Calu3 (cell line): ENCODE measurements at regions not wholly inside any gene's neighbourhood (a gene's known extent, or its start where the extent isn't known, plus 50 kb on each side); places are given as distances from the start of the nearest gene placed in this dataset.

Source experiments
- BruUV-seq: library from RNA; stranded (reverse); fragments of 400-500 nt; replicated peaks from 2 replicates; lab custom pipeline; 2021; lab: Mats Ljungman, UMichigan
- CTCF ChIA-PET: fragments of 300-600 bp; sonication (Branson Sonifier 250); formaldehyde crosslinking; loops from one replicate; lab custom pipeline; 2022; ENCODE audit warnings: antibody characterized with exemption; lab: Charles Lee
- DNase-seq: peaks from one replicate; pipeline ENCODE4 v3.0.0; 2022
- H3K27ac Mint-ChIP-seq: one replicate; pipeline ENCODE4 v1.8.0; 2022; ENCODE audit warnings: mixed read lengths; ENCODE audit not compliant: unreplicated experiment
- H3K27me3 Mint-ChIP-seq: one replicate; pipeline ENCODE4 v1.8.0; 2022; ENCODE audit warnings: mixed read lengths; ENCODE audit not compliant: unreplicated experiment
- H3K36me3 Mint-ChIP-seq: one replicate; pipeline ENCODE4 v1.8.0; 2022; ENCODE audit warnings: mild to moderate bottlenecking, moderate library complexity, mixed read lengths; ENCODE audit not compliant: insufficient read depth, unreplicated experiment
- H3K4me1 Mint-ChIP-seq: one replicate; pipeline ENCODE4 v1.8.0; 2022; ENCODE audit warnings: mild to moderate bottlenecking, low read depth, mixed read lengths; ENCODE audit not compliant: unreplicated experiment
- H3K4me3 Mint-ChIP-seq: one replicate; pipeline ENCODE4 v1.8.0; 2022; ENCODE audit warnings: mild to moderate bottlenecking, low read depth, moderate library complexity, mixed read lengths; ENCODE audit not compliant: unreplicated experiment
- H3K9me3 Mint-ChIP-seq: one replicate; pipeline ENCODE4 v1.8.0; 2022; ENCODE audit warnings: low read depth, mixed read lengths; ENCODE audit not compliant: unreplicated experiment
- intact Hi-C: fragments of 100-400 bp; cut with micrococcal nuclease; formaldehyde crosslinking; loops from one replicate; pipeline ENCODE4 v1.10.0; 2022; ENCODE audit not compliant: unreplicated experiment
- TF ChIP-seq, protein P1 (sequence below): fragments of 200-600 bp; IDR thresholded peaks from one replicate; pipeline ENCODE4 v1.8.0; 2022; ENCODE audit warnings: antibody characterized with exemption; ENCODE audit not compliant: unreplicated experiment

DNA sequence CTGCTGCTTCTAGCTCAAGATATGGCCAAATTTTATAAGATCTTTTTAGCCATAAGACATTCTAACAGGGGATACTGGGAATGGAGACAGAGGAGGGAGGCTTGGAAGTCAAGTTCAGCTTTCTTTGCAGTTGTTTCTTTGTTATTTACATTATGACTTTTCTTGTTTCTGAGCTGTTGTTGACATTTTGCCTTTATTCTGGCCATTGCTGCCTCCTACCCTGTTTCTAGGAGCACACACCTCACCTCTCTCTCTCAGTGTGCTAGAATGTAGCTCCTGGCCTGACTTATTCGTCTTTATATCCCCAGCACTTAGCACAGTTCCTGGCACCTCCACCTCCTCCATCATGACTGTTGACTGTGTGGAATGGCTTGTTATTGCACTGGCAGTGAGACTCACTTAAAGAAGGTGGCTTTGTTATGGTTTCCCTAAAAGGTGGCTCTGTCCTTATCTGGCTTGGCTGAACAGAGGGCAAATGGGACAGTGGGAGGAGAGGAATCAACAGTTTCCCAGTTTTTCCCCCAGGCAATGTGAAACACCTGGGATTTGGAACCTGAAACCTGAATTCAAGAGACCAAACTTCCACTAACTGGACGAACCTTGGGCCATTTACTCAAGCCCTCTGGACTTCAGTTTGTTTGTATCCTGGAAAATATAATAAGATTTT, 76.1 kb upstream of the PPP2R5A start:
- intact Hi-C loops, result no loop called here
- H3K36me3 Mint-ChIP-seq, result no peaks in the 10 kb centered on the region
- DNase-seq, result no peak
- BruUV-seq, result no TSS peak
- no peaks in the 10 kb centered on the region for H3K4me1 Mint-ChIP-seq
- H3K27ac Mint-ChIP-seq, result no peak overlapping the region
- CTCF ChIA-PET, result no interaction called here
- H3K9me3 Mint-ChIP-seq, result no peaks in the 10 kb centered on the region
- TF ChIP-seq, protein P1, sequence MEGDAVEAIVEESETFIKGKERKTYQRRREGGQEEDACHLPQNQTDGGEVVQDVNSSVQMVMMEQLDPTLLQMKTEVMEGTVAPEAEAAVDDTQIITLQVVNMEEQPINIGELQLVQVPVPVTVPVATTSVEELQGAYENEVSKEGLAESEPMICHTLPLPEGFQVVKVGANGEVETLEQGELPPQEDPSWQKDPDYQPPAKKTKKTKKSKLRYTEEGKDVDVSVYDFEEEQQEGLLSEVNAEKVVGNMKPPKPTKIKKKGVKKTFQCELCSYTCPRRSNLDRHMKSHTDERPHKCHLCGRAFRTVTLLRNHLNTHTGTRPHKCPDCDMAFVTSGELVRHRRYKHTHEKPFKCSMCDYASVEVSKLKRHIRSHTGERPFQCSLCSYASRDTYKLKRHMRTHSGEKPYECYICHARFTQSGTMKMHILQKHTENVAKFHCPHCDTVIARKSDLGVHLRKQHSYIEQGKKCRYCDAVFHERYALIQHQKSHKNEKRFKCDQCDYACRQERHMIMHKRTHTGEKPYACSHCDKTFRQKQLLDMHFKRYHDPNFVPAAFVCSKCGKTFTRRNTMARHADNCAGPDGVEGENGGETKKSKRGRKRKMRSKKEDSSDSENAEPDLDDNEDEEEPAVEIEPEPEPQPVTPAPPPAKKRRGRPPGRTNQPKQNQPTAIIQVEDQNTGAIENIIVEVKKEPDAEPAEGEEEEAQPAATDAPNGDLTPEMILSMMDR, result no peak
- no peaks in the 10 kb centered on the region for H3K27me3 Mint-ChIP-seq
- no peak overlapping the region for H3K4me3 Mint-ChIP-seq

DNA sequence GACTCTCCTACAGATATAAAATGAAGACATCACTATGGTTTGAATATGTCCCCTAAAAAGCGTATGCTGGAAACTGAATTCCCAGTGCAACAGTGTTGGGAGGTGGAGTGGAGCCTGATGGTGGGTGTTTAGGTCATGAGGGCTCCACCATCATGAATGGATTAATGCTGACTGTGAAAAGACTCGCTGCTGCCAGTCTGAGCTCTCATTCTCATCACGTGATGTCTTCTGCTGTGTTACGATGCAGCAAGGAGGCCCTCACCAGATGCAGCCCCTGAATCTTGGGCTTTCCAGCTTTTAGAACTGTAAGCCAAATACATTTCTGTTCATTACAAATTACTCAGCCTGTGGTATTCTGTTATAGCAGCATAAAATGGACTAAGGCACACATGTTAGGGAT, 73.8 kb upstream of the PPP2R5A start:
- Mint-ChIP-seq H3K27ac (no peak overlapping the region), H3K36me3 (no peaks in the 10 kb centered on the region), H3K4me1 (no peaks in the 10 kb centered on the region), H3K4me3 (no peak overlapping the region), H3K27me3 (no peaks in the 10 kb centered on the region), H3K9me3 (no peaks in the 10 kb centered on the region)
- no TSS peak for BruUV-seq
- intact Hi-C loops, result no loop called here
- TF ChIP-seq, protein P1, result no peak
- CTCF ChIA-PET, result interaction anchor here (0.6 to 0.9 kb wide), 2 partner anchors 17 to 229 kb away, joined by 3 to 4 read pairs; no protein-coding TSS in a partner anchor
- DNase-seq, result no peak

DNA sequence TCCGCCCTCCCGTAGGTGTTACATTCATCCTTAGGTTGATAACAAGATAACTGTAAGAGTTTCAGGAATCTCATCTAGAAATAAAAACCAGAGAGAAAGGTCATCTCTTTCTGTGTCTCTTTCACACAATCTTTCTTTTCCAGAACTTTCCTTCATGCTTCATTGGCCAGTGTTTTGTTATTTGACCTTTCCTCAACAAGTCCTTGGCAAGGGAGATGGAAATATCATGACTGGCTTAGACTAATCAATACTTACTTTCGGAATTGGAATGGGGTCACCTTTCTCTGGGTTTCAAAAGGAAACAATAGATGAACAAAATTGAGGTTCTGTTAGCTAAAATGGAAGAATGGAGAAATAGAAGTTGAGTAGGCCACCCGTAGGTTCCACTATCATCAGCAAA, 72.9 kb upstream of the PPP2R5A start:
- Mint-ChIP-seq H3K4me1 (no peaks in the 10 kb centered on the region), H3K4me3 (no peak overlapping the region), H3K27me3 (no peaks in the 10 kb centered on the region), H3K27ac (no peak overlapping the region), H3K36me3 (no peaks in the 10 kb centered on the region), H3K9me3 (no peaks in the 10 kb centered on the region)
- intact Hi-C loops, result no loop called here
- BruUV-seq, result no TSS peak
- CTCF ChIA-PET, result no interaction called here
- TF ChIP-seq, protein P1, result no peak
- no peak for DNase-seq

DNA sequence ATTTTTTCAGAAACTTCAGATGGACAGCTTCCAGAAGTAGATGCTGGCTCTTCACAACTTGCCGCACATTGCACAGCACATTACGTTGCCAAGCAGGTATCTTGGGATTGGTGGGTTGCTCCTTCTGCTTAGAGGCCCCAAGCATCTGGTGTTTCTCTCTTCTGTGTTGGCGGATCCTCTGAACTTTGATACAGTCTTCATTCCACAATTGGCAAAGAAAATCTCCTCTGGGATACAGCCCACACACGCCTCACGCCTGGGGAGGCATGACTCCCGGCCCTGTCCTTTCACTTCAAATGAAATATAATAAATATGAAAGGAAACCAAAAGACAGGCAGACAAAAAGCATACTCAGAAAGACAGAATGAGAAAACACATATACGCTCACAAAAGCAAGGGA, 72.3 kb upstream of the PPP2R5A start:
- TF ChIP-seq, protein P1, result no peak
- H3K27me3 Mint-ChIP-seq, result no peaks in the 10 kb centered on the region
- no peak overlapping the region for H3K27ac Mint-ChIP-seq
- BruUV-seq, result no TSS peak
- CTCF ChIA-PET, result interaction anchor here (0.6 kb wide), 1 partner anchor 445 kb away, joined by 3 read pairs; no protein-coding TSS in a partner anchor
- intact Hi-C loops, result no loop called here
- no peak for DNase-seq
- H3K4me1 Mint-ChIP-seq, result peaks cover 6% of the 10 kb centered on the region
- no peak overlapping the region for H3K4me3 Mint-ChIP-seq
- H3K36me3 Mint-ChIP-seq, result no peaks in the 10 kb centered on the region
- H3K9me3 Mint-ChIP-seq, result no peaks in the 10 kb centered on the region
